Peyer's patch (tissue), 4 donors: ENCODE measurements at regions not wholly inside any gene's neighbourhood (a gene's known extent, or its start where the extent isn't known, plus 50 kb on each side); places are given as distances from the start of the nearest gene placed in this dataset.

ENCODE experiments used
- POLR2A ChIP-seq, 2 donors: fragments of 450-650 bp; IDR thresholded peaks; one replicate each; pipeline ENCODE4 v1.5.1; 2017; ENCODE audit warnings: antibody characterized with exemption in 2 of 2, mild to moderate bottlenecking in 2 of 2, moderate library complexity in 2 of 2
- TF ChIP-seq, protein P1 (sequence below), 6 experiments: fragments of 450-650 bp in 4 of 6; fragments of 200-600 bp in 2 of 6; sonication (generic) in 1 of 6; IDR thresholded peaks; one replicate each; pipeline ENCODE4 v1.5.1; 2017 to 2019; ENCODE audit warnings: antibody characterized with exemption in 6 of 6, mild to moderate bottlenecking in 3 of 6, moderate library complexity in 1 of 6

DNA sequence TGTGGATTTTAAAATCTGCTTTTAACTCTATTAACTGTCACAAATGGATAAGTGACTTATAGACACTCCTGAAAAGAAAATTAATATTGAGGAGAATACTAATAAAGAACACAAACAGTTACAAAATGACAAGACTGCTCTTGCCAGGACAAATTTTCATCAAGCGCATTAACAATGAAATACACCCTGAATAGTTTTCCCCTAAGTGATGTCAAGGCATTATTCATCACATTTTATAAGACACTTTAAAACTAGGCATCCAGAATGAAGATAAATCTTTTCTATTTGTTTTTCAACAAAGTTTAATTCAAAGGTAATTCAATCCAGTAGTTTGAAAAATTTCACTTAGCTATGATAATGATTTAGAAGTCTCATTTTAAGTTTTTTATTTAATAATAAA lies 110.5 kb upstream of the SEC61G start:
- TF ChIP-seq POLR2A (IDR thresholded peaks at IDR 0.05) = no peak
- TF ChIP-seq, protein P1, sequence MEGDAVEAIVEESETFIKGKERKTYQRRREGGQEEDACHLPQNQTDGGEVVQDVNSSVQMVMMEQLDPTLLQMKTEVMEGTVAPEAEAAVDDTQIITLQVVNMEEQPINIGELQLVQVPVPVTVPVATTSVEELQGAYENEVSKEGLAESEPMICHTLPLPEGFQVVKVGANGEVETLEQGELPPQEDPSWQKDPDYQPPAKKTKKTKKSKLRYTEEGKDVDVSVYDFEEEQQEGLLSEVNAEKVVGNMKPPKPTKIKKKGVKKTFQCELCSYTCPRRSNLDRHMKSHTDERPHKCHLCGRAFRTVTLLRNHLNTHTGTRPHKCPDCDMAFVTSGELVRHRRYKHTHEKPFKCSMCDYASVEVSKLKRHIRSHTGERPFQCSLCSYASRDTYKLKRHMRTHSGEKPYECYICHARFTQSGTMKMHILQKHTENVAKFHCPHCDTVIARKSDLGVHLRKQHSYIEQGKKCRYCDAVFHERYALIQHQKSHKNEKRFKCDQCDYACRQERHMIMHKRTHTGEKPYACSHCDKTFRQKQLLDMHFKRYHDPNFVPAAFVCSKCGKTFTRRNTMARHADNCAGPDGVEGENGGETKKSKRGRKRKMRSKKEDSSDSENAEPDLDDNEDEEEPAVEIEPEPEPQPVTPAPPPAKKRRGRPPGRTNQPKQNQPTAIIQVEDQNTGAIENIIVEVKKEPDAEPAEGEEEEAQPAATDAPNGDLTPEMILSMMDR (IDR thresholded peaks at IDR 0.05) = no peak
